Keratinocyte (primary cell): ENCODE measurements at regions not wholly inside any gene's neighbourhood (a gene's known extent, or its start where the extent isn't known, plus 50 kb on each side); places are given as distances from the start of the nearest gene placed in this dataset.

ENCODE experiments used
- DNase-seq: peaks from one replicate; pipeline ENCODE4 v3.0.0-alpha.2; 2011; ENCODE audit warnings: low read depth, missing footprints, low spot score
- FAIRE-seq: peaks from 2 replicates; lab custom pipeline; 2011; peaks lifted over from hg19 to GRCh38; lab: Jason Lieb, UNC
- H2AFZ ChIP-seq: 2 replicates; pipeline ENCODE4 v1.6.0; 2012; ENCODE audit warnings: low read length, control low read depth, inconsistent platforms; ENCODE audit not compliant: control insufficient read depth
- H3K27ac ChIP-seq: 2 replicates; pipeline ENCODE4 v1.5.1; 2011; ENCODE audit warnings: low read length; ENCODE audit not compliant: control insufficient read depth, insufficient read depth
- H3K27me3 ChIP-seq: 3 replicates; pipeline ENCODE4 v1.6.0; 2011; ENCODE audit warnings: low read length; ENCODE audit not compliant: control insufficient read depth, insufficient read depth; ENCODE audit errors: extremely low read depth
- H3K36me3 ChIP-seq, 2 experiments: 2 replicates in 1 of 2; 3 replicates in 1 of 2; pipeline ENCODE4 v1.5.1; 2011; ENCODE audit warnings: low read length in 2 of 2, mild to moderate bottlenecking in 1 of 2; ENCODE audit not compliant: control insufficient read depth in 2 of 2, insufficient read depth in 2 of 2; ENCODE audit errors: extremely low read depth in 1 of 2
- H3K4me1 ChIP-seq: 3 replicates; pipeline ENCODE4 v1.5.1; 2011; ENCODE audit warnings: low read length; ENCODE audit not compliant: control insufficient read depth, insufficient read depth; ENCODE audit errors: extremely low read depth
- H3K4me2 ChIP-seq: 3 replicates; pipeline ENCODE4 v1.6.0; 2011; ENCODE audit warnings: low read depth, low read length; ENCODE audit not compliant: control insufficient read depth, insufficient read depth; ENCODE audit errors: extremely low read depth
- H3K4me3 ChIP-seq, 3 experiments: fragments of 200-600 bp in 1 of 3; sonication (generic) in 1 of 3; 2 replicates in 2 of 3; 3 replicates in 1 of 3; pipeline ENCODE4 v1.5.1; 2011 to 2016; ENCODE audit warnings: low read length in 3 of 3, mild to moderate bottlenecking in 3 of 3, control low read depth in 2 of 3, inconsistent platforms in 1 of 3, low read depth in 1 of 3, mixed read lengths in 1 of 3, mixed run types in 1 of 3, moderate library complexity in 1 of 3; ENCODE audit not compliant: control insufficient read depth in 2 of 3, insufficient read depth in 2 of 3; ENCODE audit errors: extremely low read depth in 1 of 3
- H3K79me2 ChIP-seq: 2 replicates; pipeline ENCODE4 v1.6.0; 2012; ENCODE audit warnings: low read length; ENCODE audit not compliant: control insufficient read depth, insufficient read depth
- H3K9ac ChIP-seq: 3 replicates; pipeline ENCODE4 v1.6.0; 2011; ENCODE audit warnings: low read length; ENCODE audit not compliant: control insufficient read depth, insufficient read depth; ENCODE audit errors: extremely low read depth
- H3K9me1 ChIP-seq: 3 replicates; pipeline ENCODE4 v1.6.0; 2011; ENCODE audit warnings: low read length; ENCODE audit not compliant: control insufficient read depth, insufficient read depth; ENCODE audit errors: extremely low read depth
- H3K9me3 ChIP-seq: 2 replicates; pipeline ENCODE4 v1.5.1; 2012; ENCODE audit warnings: low read depth, low read length; ENCODE audit not compliant: control insufficient read depth
- H4K20me1 ChIP-seq: 3 replicates; pipeline ENCODE4 v1.6.0; 2011; ENCODE audit warnings: low read length; ENCODE audit not compliant: control insufficient read depth, insufficient read depth; ENCODE audit errors: extremely low read depth
- CTCF ChIP-seq, 3 experiments: IDR thresholded peaks in 1 of 3; conservative IDR thresholded peaks in 1 of 3; optimal IDR thresholded peaks in 1 of 3; 2 replicates in 2 of 3; 3 replicates in 1 of 3; pipeline versions ENCODE3 to v1.5.1; 2011; ENCODE audit warnings: low read length in 3 of 3, mild to moderate bottlenecking in 3 of 3, moderate library complexity in 2 of 3, control low read depth in 1 of 3, inconsistent platforms in 1 of 3; ENCODE audit not compliant: insufficient read depth in 2 of 3; ENCODE audit errors: extremely low read depth in 1 of 3
- EZH2 ChIP-seq: IDR thresholded peaks from one replicate; pipeline ENCODE4 v1.6.1; 2012; ENCODE audit warnings: inconsistent platforms, mild to moderate bottlenecking, low read length, moderate library complexity
- dilution Hi-C: fragments of 300-500 bp; cut with MboI; formaldehyde crosslinking; loops from one replicate; pipeline ENCODE4 v1.7.0; 2020; ENCODE audit warnings: low sequenced_read_pairs; ENCODE audit not compliant: extremely low pct_ligation_motif_present

DNA sequence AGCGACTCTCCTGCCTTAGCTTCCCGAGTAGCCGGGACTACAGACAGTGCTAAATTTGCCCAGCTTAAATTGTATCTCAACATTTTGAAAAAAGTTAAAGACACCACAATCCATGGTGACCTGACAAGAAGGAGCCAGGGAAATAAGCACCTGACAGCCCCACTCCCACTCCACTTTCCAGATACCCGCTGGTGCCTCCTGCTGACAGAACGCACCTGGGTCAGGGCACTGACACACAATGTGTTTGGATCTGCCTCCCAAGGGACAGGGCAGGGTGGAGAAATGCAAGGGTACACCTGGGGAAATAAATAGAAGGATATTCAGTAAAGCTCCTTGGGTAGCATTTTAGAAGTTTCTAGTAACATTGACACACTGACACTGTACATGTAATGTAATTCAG is 58.9 kb upstream of the OPN4 start:
- H2AFZ ChIP-seq, result no peak overlapping the region
- no peak for FAIRE-seq
- dilution Hi-C loops, result no loop called here

GRCh38 chr10:86596266-86596665 is 58.1 kb upstream of the OPN4 start:
- H3K27ac ChIP-seq, result no peak overlapping the region
- dilution Hi-C loops, result no loop called here
- no peak for FAIRE-seq

More for the DNA sequence above, 58.9 kb upstream of the OPN4 start:
- Histone ChIP-seq H3K79me2 (no peaks in the 10 kb centered on the region), H3K27ac (no peak overlapping the region), H3K27me3 (no peaks in the 10 kb centered on the region), H3K9ac (no peak overlapping the region), H3K9me1 (no peaks in the 10 kb centered on the region), H4K20me1 (no peaks in the 10 kb centered on the region), H3K4me1 (no peaks in the 10 kb centered on the region), H3K4me2 (no peak overlapping the region), H3K4me3 (no peak overlapping the region), H3K9me3 (no peaks in the 10 kb centered on the region), H3K36me3 (no peaks in the 10 kb centered on the region)
- DNase-seq, result no peak
- no peak for TF ChIP-seq CTCF (optimal IDR thresholded peaks at IDR 0.05 in 1 of 3, IDR thresholded peaks at IDR 0.05 in 1 of 3, conservative IDR thresholded peaks at IDR 0.05 in 1 of 3; ENCODE audit: extremely low read depth in 1 of 3, insufficient read depth in 2 of 3, low read length in 3 of 3)
- TF ChIP-seq EZH2, result no peak

More at GRCh38 chr10:86596266-86596665, 58.1 kb upstream of the OPN4 start:
- Histone ChIP-seq H3K36me3 (no peaks in the 10 kb centered on the region), H2AFZ (no peak overlapping the region), H3K9me3 (no peaks in the 10 kb centered on the region), H3K79me2 (no peaks in the 10 kb centered on the region), H4K20me1 (no peaks in the 10 kb centered on the region), H3K4me3 (no peak overlapping the region), H3K9ac (no peak overlapping the region), H3K4me2 (no peak overlapping the region), H3K27me3 (no peaks in the 10 kb centered on the region), H3K9me1 (no peaks in the 10 kb centered on the region), H3K4me1 (no peaks in the 10 kb centered on the region)
- DNase-seq, result no peak
- TF ChIP-seq CTCF (optimal IDR thresholded peaks at IDR 0.05 in 1 of 3, IDR thresholded peaks at IDR 0.05 in 1 of 3, conservative IDR thresholded peaks at IDR 0.05 in 1 of 3; ENCODE audit: extremely low read depth in 1 of 3, insufficient read depth in 2 of 3, low read length in 3 of 3) (no peak), EZH2 (no peak)
